ENCODE measurements at regions not wholly inside any gene's neighbourhood (a gene's known extent, or its start where the extent isn't known, plus 50 kb on each side); places are given as distances from the start of the nearest gene placed in this dataset.
"Not testable (repeated sequence)": the region's sequence is repeated elsewhere in the genome, so short reads cannot be mapped to it uniquely, and the experiment has no call there.

DNA sequence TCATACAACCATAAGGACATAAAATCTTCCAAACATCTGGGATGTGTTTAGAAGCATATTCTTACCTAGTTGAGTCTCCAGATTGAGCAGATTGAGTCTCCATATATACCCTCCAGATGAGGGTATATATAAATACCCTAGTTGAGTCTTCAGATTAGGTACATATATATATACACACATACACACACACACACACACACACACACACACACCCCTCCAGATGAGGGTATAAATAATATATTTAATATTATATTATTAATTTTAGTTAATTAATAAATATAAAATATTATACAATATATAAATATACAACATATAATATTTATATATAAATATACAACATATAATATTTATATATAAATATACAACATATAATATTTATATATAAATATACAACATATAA is 2219.1 kb downstream of the PCDH7 start:
- DNase-seq: not testable (repeated sequence)

DNA sequence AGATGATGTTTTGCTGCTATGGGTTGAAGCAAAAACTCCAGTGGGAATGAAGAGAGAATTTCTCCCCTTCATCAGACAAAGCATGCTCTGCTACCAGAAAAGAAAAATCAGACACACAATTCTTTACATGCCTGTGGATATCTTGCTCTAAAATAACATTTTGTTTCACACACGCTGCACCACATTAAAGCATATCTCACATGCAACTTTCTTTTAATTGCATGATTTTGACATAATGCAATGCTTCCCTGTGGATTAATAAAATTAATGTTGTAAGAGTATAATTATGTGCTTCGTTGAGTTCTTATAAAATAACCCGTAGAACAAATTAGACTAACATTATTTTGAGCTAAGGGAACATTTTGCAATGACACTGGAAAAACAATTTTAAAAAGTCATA is 2230.7 kb downstream of the PCDH7 start:
- no peak for DNase-seq

- DNase-seq: no peak
These were observed 2238.4 kb downstream of the PCDH7 start for GRCh38 chr4:32958586-32958985.

- no peak for DNase-seq
These were observed 2241.9 kb downstream of the PCDH7 start for GRCh38 chr4:32962100-32962499.

GRCh38 chr4:32985256-32985655 is 2265.1 kb downstream of the PCDH7 start:
- no peak for DNase-seq

GRCh38 chr4:32986236-32986635 is 2266.1 kb downstream of the PCDH7 start:
- no peak for DNase-seq

DNA sequence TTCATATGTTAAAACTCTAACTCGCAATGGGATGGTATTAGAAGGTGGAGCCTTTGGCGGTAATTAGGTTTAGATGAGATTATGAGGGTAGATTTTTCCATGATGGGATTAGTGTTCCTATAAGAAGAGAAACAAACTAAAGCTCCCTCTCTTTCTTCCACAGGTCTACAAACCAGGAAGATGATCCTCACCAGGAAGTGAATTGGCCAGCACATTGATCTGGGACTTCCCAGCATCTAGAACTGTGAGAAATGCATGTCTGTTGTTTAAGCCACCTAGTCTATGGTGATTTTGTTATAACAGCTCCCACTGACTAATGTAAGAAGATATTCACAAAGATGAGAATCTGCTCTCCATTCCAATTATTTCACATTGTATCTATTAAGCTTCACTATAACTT is 2266.9 kb downstream of the PCDH7 start:
- no peak for DNase-seq

DNA sequence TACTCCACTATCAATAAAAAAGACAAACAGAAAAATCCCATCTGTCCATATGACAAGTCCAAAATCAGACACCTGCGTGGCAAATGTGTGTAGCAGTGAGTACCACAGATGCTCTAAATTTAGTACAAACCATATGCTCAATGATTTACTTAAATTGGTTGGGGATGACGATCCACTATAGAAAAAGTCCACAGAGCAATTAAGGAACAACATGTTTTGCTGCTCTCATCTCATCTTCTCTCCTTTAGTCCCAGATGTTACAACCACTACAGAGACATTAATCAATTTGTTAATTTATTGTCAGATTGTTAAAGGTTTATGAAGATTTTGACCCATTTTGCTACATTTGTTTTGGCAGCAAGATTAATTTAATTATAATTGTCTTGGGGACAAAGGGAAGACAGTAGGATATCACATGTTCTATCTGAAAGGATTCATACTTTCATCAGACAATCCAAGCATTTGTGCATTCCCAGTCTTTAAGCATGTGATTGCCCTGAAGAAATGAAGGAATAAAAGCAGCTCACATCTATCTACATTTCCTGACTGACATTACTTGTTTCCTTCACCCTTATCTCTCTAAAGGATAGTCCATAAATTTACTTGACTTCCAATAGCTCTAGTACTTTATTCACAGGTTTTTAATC is 2268.1 kb downstream of the PCDH7 start:
- no peak for DNase-seq

GRCh38 chr4:32991663-32992062 is 2271.5 kb downstream of the PCDH7 start:
- no peak for DNase-seq

- no peak for DNase-seq
These were observed 2275.1 kb downstream of the PCDH7 start for GRCh38 chr4:32994981-32995881.

GRCh38 chr4:33013282-33013681 is 2293.1 kb downstream of the PCDH7 start:
- no peak for DNase-seq

DNA sequence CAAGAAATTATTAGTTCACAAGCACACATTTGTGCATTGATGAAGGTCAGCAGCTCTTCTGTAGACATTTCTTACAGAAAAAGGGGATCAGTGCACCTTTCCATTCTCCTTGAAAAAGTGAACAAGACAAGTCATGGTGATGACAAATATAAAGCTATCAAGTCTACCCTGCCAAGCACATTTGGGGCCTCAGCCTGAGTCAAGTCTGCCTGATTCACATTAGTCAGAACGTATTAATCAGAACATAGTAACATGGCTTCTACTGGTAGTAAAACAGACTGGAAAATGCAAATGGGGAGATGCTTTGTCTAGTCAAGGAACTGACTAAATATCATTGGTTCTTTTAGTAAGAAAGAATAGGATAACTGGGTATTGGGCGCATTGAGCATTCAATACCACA is 2305.1 kb downstream of the PCDH7 start:
- no peak for DNase-seq

GRCh38 chr4:33029976-33030375 is 2309.8 kb downstream of the PCDH7 start:
- no peak for DNase-seq

- DNase-seq: no peak
These were observed 2311.2 kb downstream of the PCDH7 start for GRCh38 chr4:33031328-33031727.

DNA sequence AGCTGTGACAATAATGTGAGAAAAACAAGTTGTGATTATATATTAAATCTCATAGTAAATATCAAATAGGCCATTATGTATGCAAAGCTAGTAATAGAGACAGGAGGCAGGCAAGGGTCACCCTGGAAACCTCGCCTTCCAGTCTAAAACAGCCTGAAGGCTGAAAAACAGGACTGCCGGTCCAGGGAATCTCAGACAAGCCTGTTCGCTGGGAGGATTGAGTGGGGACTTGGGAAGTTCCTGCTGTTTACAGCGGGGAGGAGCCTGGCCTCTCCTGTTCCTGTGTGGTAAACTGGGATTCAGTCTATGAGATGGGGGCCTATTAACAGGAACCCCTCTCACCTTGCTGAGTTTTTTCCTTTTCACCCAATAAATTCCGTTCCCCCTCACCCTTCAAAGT is 2317.3 kb downstream of the PCDH7 start:
- no peak for DNase-seq

DNA sequence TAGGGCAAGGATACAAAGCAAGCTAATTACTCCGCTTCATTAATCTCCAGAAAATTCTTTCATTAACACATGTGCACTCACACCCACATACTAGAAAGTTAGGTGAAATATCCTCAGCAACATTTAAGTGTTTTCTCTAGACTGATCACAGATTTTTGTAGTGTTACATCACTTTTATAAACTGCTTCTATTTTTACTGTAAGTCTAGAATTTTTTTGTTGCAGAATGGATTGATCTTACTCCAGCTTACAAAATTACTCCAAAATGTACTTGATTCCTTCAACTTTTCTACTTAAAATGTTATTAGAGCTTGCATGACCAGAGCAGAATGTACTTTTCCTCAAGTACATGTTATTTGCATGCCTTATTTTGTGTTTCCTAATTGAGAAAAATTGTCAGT is 2325.2 kb downstream of the PCDH7 start:
- no peak for DNase-seq

DNA sequence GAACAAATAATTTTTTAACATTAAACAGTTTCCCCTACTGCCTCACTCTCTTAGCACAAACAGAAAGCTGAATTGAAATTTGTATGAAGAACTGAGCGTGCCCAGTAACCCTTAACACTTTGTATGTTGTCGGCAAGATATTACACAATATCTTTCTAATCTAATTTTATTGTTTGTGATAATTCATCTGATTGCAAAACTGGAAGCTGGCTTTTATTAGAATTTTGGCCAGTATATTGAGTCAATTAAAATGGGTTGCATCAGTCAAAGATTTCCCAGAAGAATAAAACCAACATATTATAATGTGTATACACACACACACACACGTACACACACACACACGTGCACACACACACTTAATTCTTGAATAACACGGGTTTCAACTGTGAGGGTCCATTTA is 2332.1 kb downstream of the PCDH7 start:
- DNase-seq: no peak

- no peak for DNase-seq
These were observed 2334.0 kb downstream of the PCDH7 start for GRCh38 chr4:33054161-33054560.

GRCh38 chr4:33054656-33055196 is 2334.6 kb downstream of the PCDH7 start:
- no peak for DNase-seq

DNA sequence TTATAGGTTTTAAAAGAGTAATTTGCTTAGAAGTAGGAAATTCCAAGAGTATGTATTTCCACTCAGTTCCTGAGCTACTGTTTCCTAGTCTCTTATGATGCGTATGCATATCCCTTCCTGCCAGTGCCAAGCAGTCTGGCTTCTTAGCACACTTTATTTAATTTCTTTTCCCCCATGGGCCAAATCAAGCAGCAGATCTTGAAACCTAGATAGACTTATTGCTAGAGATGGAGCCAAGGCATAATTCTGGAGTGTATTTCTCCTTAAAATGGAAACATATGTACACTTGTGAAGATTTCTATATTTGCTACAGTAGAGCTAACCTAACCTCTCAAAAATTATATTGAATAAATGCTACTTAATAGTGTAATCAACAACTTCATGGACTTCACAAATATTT is 2337.6 kb downstream of the PCDH7 start:
- DNase-seq: no peak

DNA sequence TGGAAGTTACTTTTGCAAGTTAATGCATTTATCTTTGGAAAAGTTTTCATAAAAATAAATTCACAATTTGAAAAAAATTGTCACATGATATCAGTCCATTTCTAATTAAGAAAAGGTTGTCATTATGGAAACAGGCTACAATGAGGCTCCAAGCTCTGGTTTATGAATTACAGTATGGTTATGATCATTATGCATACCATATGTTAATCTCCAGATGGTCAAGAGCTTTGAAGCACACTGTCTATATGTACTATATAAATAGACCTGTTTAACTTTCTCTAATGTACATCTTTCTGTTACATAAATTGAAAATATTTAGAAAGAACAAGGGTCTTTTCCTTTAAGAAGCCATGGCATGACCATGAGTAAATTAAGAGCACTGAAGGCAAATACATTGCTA is 2338.8 kb downstream of the PCDH7 start:
- no peak for DNase-seq

DNA sequence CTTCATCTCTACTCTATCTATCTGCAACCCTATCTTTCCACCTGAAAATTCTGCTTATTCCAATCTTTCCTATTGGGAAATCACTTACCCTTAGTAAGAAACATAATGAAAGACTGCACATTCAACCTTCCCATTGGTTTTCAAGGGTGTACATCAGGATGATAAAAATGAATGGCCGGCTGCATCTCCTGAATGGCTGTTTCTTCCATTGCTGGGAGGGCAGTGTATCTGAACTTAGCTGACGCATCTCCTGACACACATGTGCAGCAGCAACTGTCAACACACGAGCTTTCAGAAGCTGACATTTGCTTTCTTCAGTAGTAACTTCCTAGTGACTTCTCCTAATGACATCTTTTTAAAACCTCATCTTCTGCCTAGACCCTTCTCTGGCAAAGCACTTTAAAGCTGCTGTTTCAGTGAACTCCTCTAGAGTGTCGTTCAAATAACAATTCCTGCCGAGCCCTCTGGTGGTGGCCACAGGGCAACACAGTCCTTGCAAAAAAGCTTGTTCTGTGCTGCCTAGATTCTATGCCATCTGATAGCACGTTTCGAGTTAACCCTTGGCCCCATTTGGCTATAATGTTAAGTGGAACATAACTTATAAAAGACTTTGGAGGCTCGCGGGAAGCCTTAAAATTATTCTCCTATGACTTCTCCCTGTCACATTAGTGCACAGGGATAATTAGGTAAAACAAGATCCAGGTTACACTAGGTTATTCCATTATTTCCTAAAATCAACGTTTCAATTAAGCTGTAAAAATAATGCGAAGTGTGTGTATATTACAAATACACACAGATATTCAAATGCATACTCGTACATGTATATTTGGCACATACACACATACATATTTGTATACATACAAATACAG is 2340.7 kb downstream of the PCDH7 start:
- peak; percentile 14 for DNase-seq

DNA sequence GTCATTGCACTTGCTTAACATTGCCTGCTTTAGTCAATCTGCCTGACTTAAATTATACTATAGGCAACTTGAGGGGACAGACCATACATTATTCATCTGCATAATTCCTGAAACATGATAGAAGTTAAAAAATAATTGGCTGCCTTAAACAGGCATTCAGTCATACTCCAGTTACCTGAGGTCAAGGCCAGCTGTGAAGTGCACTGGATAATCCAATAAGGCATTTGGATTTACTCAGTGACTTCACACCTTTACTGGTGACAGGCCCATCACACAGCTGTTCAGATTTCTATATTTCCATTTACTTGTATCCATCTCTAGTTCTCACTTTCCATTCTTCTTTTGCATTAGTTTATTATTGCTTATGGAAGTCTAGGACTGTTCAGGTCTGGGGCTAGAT is 2341.6 kb downstream of the PCDH7 start:
- DNase-seq: no peak

All from activated CD4-positive, alpha-beta T cell treated with anti-CD3 and anti-CD28 coated beads, Interleukin-10, Interleukin-2, amounts not matched to agents 100 ng/mL and 50 ng/mL, durations not matched to agents 16 hours and 8 hours (primary cell).